ENCODE measurements at regions not wholly inside any gene's neighbourhood (a gene's known extent, or its start where the extent isn't known, plus 50 kb on each side); places are given as distances from the start of the nearest gene placed in this dataset.

DNA sequence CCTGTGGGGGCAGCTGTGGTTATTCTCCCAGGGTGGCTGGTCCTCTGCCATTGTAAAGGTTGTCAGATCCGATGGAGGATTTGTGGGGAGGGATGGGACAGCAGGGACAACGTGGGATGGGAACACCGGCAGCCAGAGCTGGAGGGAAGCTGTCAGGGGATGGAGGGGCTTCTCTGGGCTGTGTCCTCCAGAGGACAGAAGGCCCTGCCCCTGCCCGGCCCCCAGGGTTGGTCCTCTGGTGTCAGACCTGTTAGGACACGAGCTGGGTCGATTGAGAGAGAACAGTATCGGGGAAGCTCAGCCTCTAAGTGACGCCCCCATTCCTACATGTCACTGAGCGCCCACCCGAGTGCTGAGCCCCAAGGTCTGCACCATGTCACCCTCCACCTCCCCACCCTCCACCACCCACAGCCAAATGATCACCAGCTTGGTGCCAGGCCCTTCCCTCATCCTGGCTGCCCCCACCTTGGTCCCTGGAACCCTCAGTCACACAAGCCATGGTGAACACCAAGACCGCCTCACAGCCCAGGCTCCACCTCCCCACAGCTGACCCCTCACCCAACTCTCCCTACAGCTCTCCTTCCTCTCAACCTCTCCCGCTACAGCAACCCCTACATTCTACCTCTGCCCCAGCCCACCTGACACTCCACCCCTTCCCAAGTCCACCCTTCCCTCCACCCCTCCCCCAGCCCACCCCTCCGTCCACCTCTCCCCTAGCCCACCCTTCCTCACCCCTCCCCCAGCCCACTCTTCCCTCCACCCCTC is 244.4 kb downstream of the MATN1 start:
- DNase-seq (ENCODE audit: low spot score): no peak

DNA sequence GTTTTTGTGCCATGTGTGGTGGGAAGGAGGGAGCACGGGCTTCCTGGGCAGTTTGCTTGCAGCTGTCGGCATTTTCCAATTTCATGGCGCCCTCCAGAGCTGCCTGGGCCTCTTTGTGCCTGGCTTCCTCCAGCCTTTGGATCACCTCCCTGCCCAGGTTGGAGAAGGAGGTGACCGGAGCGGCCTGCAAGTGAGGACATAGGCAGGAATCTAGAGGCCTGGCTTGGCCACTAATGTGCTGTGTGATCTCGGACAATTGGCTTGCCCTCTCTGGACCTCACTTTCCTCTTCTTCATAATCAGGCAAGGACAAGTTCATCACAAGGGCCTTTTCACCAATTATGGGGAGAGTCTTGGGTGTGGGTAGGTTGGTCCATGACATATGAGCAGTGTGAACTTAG is 245.1 kb downstream of the MATN1 start:
- DNase-seq (ENCODE audit: low spot score): no peak

DNA sequence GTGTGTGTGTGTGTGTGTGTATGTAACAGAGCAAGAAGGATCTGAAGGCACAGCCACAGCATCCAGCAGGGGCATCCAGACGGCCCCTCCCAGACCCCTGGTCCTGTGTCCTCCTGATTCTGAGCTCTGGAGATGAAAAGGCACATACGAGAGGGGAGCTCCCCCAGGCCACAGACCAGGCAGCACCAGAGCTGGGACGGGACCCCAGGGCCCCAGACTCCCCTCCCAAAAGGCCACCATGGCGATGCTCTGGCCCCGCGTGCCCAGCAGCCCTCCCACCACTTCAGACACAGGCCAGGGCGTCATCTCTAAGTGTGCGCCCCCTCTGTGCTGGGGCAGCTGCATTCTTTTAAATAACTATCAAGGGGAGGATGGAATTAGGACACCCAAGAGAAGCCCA is 245.8 kb downstream of the MATN1 start:
- no peak for DNase-seq (ENCODE audit: low spot score)

DNA sequence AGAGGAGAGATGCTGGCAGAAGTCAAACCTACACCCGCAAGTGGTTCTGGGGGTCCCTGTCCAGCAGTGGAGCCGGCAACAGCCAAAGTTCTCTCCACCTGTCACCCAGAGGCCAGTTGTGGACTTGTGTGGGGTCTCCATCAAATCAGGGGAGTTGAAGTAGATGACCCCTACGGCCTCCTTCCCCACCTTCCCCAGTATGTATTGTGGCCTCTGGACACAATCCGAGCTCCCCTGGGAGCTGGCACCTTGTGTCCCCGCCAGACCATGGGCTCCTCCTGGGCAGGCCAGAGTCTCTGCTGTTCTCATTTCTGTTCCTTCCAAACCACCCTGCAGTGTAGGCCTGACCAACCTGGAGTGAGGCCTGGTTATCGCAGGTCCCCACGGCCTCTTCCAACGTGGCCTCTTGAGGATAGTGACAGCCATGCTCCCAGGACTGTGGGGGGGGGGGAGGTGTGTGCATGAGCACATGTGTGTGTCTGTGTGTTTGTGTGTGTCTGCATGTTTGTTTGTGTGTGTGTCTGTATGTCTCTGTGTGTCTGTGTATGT is 246.4 kb downstream of the MATN1 start:
- DNase-seq (ENCODE audit: low spot score): no peak

DNA sequence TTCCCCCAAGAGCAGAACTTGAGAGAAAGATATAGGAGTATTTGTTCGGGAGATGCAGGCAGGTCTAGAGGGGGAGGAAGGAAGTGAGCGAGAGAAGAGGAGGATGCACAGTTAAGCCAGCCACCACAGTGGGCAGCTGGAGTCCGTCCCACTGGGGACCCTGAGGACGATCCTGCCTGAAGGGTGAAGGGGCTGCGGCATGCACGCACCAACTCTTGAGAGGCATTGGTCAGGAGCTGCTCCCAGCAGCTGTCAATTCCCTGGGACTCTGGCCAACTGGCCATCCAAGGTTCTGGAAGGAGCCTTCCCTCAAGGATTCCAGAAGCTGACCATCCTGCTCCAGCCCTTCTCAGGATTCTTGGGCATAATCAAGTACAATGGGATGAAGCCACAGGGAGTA is 246.9 kb downstream of the MATN1 start:
- DNase-seq (ENCODE audit: low spot score): no peak

DNA sequence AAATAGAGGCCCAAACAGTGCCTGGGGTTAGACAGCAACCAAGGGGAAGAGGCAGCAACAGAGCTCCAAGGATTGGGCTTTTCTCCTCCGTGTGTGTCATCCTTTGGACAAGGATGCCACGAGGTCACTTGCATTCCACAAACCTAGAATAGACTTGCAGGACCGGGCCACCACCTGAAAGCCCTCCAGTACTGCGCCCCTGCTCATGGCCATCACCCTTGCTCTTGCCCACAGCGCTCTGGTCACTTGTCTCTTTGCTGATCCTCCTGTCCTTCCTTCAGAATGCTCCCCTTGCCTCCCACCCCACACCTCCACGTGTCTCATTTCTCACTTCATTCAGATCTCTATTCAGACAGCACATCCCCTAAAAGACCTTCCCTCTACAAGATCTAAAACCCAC is 247.4 kb downstream of the MATN1 start:
- DNase-seq (ENCODE audit: low spot score): no peak

DNA sequence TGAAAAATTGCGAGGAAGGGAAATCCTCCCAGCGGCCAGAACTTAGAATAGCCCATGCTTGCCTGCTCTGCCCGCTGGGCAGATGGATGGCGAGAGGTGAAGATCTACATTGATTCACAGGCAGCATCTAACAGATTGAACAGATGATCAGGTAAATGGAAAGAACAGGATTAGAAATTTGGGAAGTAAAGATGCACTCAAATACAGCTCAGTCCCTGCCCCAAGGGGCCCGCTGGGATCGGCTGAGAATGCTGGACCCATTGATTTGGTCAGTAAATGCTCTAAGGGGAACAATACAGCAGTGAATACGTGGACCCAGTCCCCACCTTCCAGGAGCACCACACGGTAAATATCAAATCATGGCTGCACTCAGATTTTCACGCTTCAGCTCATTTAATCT is 248.2 kb downstream of the MATN1 start:
- no peak for DNase-seq (ENCODE audit: low spot score)

DNA sequence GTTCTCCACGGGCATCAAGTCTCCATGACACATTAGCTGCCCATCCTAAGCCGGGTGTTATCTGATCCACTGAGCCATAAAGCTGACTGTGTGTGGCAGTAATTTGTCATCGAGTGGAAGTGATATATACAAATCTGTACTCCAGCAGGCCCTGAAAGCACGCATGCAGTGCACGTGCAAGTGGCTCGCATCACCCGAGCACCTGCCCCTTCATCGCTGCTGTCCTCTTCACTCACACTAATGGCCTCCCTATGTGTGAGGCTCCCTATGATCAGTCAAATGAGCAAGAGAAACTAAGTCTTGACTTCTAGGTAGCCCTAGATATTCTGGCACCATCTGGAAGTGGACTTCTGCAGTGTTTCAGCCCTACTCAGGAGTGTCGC is 248.6 kb downstream of the MATN1 start:
- no peak for DNase-seq (ENCODE audit: low spot score)

DNA sequence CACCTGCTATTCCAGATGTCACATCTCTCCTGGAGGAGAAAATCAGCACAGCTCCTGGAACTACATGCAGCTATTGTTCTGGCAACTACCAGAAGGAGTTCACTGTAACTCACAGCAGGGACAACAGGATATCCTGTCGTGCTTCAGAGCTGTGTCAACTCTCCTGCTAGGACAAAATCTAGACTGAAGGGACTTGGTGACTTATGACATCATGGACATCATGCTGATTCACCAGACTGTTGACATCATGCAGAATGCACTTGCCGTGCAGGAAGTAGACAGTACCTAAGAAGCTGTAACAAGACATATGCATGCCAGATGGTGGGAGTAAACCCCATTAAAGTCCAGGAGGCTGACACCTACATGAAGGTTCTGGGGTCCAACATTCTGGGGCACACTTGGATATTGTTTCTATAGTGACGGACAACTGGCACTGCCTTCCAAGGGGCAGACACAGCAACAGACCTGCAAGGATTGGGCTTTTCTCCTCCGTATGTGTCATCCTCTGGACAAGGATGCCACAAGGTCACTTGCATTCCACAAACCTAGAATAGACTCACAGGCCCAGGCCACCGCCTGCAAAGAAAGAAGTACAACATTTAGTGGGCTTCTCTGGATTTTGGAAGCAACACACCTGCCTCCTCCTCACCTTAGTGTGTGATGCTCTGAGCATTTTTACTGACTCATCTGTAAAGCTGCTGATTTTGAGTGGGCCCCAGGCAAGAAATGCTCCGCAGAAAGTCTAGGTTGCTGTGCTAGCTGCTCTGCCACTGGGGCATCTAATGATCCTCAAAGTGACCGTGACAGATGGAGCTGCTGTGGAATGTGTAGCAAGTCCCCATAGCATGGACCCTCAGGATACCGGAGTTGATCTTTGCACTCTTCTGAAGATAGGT is 249.2 kb downstream of the MATN1 start:
- DNase-seq (ENCODE audit: low spot score): no peak

DNA sequence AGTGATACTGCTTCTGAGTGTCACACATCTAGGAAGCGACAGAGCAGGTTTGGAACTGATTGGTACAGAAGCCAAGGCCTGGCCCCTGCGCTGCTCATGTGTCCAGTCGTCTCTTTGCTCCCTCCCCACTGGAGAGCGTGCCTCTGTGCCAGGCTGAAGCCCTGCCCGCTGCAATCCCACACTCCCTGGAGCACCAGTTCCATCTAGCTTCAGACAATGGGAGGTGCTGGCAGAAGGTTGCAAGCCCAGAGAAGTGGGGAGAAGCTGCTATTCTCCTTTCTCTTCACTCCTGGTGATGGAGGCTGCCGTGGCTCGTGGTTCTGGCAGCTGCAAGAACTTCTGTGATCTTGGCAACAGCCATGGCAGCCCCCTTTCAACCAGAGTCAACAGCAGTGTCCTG is 250.9 kb downstream of the MATN1 start:
- no peak for DNase-seq (ENCODE audit: low spot score)

DNA sequence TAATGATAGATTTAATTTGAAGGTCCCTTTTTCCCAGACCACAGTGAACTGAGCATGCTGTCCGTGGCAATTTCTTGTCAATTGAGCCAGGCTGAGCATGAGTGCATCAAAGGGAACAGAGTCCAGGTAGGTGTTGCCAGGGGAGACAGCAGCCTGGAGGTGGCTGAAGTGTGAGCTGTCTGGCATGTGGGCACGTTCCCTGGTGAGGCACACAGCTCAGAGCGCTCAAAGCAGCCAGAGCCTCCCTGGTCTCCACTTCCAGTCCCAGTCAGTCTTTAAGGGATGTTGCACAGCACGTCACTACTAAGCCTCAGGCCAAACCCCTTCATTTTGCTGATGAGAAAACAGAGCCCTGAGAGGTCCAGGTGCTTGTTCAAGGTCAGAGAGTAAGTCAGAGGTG is 251.4 kb downstream of the MATN1 start:
- no peak for DNase-seq (ENCODE audit: low spot score)

DNA sequence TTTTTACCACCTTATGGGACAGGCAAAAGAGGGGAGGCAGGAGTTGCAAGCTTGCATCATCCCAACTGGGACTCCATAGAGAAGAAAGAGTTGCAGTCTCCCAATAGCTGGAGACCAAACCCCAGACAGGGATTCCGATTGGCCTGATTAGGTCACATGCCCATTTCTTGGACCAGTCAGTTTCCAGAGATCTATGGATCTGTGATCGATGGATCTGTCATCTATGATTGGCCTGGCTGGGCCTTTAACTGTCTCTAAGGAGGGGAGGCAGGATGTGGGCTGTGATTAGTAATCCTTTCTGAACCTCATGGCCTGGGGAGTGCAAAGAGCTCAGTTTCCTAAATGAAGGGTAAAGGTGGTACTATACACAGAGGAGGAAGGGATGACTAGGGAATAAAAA is 252.1 kb downstream of the MATN1 start:
- no peak for DNase-seq (ENCODE audit: low spot score)

DNA sequence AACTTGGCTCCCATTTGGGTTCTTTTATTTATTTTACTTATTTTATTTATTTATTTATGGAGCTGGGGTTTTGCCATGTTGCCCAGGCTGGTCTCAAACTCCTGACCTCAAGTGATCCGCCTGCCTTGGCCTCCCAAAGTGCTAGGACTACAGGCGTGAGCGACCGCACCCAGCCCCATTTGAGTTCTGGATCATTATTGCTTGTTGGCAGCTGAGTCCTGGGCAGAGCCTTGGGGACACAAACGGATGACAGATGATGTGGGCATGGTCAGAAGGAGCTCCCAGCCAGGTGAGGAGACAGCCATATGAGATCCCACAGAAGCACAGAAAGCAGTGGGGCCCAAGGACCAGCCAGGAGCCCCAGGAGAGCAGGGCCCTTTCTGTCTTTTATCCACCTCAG is 254.0 kb downstream of the MATN1 start:
- no peak for DNase-seq (ENCODE audit: low spot score)

DNA sequence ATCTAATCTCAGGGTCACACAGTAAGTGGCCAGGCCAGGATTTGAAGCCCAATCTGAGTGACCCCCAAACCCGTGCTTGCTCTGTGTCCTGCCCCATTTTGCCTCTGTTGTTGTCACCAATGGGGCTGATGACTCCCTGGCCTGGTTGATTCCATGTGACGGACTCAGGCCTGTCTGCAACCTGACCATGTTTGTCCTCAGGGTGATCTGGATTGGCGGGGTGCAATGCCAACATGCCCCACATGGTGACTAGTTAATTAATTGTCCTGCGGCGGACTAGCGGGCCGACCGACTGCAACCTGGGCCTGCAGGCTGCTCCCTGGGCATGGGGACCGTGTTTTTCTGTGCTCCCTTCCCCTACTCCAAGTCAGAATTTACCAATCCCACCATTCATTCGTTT is 256.3 kb downstream of the MATN1 start:
- no peak for DNase-seq (ENCODE audit: low spot score)

DNA sequence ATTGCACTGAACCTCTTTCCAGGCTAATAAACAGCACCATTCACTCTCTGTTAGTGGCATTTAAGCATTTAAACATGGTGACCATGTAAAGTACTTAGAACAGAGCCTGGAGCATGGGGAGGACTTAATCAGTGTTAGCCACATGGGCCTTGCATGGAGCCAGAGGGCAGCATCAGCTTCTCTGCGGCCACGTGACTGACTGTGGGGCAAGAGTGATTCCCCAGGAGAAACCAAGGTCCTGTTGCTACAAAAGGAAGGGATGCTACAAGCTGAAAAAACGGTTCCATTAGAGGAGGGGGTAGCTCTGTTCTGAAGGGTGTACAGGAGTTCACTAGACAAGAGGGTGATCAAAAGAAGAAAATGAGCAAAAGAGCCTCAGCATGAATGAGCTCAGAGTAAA is 256.8 kb downstream of the MATN1 start:
- no peak for DNase-seq (ENCODE audit: low spot score)

DNA sequence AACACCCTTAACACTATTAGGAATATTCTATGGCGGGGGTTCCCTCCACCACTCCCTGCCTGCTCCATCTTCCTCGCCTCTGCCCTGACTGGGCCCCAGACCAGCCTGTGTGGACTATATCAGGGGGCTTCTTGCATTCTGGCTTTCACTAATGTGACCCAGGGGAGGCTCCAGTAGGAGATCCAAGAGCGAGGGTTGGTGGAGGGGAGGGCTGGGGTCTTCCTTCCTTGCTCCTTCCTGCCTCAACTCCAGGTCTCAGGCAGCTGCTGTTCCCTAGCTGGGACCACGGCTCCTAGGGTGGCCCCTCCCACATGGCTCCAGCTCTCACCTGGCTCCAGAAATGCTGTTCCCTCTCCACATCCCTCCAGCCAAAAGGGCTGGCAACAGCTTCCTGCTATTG is 257.4 kb downstream of the MATN1 start:
- no peak for DNase-seq (ENCODE audit: low spot score)

DNA sequence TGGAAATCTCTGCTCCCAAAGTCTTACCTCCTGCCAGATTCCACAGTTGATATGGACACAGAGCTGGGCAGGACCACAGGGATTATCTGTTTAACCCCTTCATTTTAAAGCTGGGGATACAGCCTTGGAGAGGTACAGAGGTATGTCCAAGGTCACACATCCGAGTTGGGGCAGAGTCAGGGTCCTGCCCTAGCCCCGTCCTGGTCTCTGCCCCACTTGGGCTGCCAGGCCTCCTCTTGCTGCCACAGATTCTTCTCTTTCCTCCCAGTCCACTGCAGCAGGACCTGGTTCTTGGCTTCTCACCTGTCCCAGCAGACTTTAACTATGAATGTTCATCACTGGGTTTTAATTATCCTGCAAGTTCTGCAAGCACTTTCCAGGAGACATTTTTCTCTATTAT is 258.3 kb downstream of the MATN1 start:
- no peak for DNase-seq (ENCODE audit: low spot score)

DNA sequence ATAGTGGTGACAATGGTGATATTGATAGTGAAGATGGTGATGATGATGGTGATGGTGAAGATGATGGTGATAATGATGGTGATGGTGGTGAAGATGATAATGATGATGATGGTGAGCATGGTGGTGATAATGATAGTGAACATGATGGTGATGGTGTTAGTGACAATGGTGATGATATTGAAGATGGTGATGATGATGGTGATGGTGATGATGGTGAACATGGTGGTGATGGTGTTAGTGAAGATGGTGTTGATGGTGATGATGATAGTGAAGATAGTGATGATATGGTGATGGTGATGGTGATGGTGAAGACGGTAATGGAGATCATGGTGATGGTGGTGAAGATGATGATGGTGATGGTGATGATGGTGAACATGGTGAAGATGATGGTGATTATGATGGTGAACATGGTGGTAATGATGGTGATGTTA is 259.2 kb downstream of the MATN1 start:
- DNase-seq (ENCODE audit: low spot score): no peak

DNA sequence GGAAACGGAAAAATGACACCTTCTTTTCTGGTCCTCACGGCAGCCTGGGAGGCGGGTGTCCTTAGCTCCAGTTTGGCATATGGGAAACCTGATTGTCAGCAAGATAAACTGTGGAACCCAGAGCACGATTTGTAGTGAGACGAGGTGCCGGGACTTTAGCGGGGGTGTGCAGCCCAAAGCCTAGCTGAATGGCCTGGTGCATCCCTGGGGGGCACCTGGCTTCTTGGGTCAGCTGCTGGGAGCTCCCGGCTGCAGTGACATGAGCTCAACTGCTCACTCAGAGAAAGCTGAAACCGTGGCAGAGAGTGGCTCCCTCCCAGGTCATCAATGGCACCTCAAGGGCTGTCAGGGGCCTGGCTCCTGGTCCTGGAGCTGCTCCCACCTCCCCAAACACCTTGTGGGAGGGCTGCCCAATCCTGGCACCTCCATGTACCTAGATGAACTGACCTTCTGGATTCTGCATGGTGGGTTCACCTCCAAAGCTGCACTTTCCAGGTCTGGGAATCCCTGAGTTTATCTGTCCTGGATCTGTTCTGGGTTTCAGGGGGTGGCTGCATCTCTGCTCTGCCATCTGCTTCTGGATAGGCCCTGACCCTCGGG is 260.5 kb downstream of the MATN1 start:
- no peak for DNase-seq (ENCODE audit: low spot score)

DNA sequence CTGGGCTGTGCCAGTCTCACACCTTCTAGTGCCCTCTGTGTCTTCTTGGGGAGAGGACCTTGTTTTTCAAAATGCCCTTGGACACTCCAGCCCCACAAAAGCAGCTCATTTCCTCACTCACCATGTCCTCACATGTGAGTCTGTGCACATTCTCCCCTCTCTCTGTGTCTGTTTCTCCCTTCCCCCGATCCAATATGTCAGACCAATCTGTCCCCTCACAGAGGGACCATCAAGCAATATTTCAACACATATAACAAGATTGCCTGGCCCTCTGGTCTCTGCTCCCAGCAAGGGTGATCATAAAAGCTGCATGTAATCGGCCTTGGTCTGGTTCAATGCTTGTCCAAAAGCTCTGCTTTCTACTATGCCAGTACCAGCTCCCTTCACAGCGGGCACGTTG is 261.2 kb downstream of the MATN1 start:
- no peak for DNase-seq (ENCODE audit: low spot score)

DNA sequence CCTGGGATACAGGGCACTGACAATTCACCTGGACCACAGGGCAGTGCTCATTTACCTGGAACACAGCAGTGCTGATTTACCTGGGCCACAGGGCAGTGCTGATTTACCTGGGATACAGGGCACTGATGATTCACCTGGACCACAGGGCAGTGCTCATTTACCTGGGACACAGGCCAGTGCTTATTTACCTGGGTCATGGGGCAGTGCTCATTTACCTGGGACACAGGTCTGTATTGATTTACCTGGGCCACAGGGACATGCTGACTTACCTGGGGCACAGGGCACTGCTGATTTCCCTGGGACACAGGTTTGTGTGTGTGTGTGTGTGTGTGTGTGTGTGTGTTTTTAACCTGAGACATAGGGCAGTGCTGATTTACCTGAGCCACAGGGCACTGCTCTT is 261.7 kb downstream of the MATN1 start:
- DNase-seq (ENCODE audit: low spot score): no peak

DNA sequence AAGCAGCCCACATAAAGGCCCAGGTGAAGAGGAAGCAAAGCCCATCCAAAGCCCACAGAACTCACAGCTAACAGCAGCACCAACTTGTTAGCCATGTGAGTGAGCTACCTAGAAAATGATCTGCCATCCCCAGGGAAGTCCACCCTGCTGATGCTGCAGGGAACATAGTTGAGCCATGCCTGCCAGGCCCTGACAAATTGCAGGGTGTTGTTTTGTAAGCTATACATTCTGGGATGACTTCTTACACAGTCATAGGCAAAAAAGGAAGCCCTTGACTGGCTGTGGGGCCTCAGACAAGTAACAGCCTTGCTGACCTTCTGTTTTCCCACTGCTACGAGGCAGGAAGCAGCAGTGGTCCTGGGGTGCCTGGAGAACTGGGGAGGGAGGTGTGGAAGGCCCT is 262.7 kb downstream of the MATN1 start:
- DNase-seq (ENCODE audit: low spot score): no peak
